GM19328 (cell line): ENCODE measurements at regions not wholly inside any gene's neighbourhood (a gene's known extent, or its start where the extent isn't known, plus 50 kb on each side); places are given as distances from the start of the nearest gene placed in this dataset.

ENCODE experiments used
- ATAC-seq: cut with Tn5 transposase; IDR thresholded peaks from one replicate; pipeline ENCODE4 v1.9.1; 2021; ENCODE audit warnings: mild to moderate bottlenecking, moderate library complexity; ENCODE audit not compliant: unreplicated experiment

- no peak for ATAC-seq
Observed at GRCh38 chr9:16304301-16304700, 566.2 kb downstream of the BNC2 start.

GRCh38 chr9:16306586-16306985 lies 563.9 kb downstream of the BNC2 start:
- ATAC-seq = no peak

DNA sequence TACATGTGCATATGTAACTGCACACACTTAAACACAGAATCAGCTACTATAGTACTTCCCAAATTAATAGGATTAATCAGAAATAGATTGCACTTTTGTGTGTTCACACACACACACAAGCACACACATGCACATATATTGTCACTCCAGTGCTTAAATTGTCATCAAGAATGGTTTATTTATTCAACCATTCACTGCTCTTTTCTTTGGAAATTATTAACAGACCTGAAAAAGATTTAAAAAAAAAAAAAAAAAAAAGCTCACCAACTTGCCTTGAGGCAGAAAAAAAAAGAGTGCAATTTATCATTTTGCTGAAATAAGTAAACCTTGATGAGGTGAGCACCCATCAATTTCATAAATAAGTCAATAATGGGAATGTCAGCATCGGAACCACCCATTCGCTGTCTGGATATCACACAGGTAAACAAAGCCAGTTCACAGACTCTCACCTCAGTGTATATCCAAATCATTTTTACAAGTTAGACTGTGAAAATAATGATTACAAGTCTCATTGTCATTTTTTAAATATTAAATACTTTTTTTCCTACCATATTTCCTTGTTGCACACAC lies 562.8 kb downstream of the BNC2 start:
- ATAC-seq = no peak

- ATAC-seq = no peak
Observed at GRCh38 chr9:16308645-16309044, 561.8 kb downstream of the BNC2 start.

GRCh38 chr9:16309082-16309468 lies 561.4 kb downstream of the BNC2 start:
- no peak for ATAC-seq

DNA sequence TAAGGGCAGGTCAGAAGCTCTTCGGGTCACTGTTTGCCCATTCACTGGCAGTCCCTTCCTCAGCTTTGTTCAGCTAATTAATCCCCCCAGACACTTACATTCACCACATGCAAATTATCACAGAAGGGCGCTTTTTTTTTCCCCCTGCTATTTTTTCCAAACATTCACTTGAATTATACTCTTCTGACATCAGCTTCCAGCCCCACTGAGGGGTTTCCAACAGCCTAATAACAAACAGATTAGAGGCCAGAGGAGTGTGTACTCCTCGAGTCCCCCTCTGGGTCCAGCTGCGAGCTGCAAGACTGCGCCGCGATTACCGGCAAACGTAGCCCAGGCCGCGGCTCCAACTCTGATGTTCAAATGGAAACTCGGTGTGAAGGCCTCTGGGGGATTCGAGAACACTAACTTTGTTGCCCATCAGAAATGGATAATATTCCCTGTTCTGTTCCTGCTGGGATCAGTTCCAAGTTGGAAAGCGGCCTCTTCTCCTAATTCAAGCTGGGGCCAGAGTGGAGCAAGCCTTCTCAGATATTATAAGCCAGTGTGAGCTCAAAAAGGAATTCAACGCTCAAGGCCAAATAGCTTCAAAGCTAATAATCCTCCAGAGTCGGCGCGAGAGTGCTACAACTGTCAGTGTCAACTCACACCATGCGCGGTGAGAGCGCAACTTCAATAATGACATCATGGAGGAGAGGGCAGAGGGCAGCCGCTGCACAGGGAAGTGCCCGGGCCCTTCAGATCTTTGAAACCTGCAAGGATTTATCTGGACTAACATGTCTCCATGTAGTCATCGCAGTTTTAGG lies 560.8 kb downstream of the BNC2 start:
- no peak for ATAC-seq

- ATAC-seq = no peak
Observed at GRCh38 chr9:16310278-16311110, 560.0 kb downstream of the BNC2 start.

DNA sequence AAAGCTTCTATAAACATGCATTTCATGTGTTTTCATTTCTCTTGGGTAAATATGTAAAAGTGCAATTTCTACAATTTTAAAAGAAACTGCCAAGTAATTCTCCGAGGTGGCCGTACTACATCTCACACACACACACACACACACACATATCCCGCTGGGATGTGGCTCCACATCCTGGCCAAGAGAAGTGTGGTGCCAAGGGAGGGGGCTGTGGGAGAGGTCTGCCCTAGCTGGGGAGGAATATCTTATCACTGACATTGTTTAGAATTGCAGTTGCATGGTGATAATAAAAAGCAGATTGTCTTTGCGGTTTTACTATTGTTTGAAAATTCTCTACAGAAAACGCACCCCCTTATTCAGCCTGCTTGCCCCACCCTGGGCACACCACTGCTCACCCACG lies 558.4 kb downstream of the BNC2 start:
- no peak for ATAC-seq

DNA sequence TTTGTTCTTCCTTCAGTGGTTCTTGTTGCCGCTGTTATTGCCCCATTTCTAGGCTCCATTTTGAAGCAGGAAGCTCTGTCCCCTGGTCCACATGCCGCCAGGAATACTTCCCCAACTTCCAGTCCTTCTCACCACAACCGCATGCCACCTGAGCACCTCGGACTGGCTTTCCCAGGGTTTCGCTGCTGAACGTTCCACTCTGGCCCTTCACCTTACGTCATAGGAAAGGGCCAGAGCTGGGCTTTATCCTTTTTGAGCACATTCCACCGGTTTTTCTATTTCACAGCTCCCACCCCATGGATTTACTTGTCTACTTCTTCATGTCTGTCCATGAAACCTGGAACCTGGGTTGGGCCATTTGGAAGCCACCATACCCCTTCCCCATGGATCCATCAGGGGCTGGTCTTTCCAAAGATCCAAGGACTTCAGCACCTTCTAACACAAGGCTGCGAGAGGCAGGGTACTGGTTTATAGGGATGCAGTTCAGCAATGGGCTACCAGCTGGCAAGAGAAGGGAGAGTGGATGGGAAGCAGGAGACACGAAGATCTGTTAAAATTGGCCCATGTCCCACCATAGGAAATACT lies 557.4 kb downstream of the BNC2 start:
- ATAC-seq = no peak

GRCh38 chr9:16314476-16314875 lies 556.0 kb downstream of the BNC2 start:
- ATAC-seq = no peak

DNA sequence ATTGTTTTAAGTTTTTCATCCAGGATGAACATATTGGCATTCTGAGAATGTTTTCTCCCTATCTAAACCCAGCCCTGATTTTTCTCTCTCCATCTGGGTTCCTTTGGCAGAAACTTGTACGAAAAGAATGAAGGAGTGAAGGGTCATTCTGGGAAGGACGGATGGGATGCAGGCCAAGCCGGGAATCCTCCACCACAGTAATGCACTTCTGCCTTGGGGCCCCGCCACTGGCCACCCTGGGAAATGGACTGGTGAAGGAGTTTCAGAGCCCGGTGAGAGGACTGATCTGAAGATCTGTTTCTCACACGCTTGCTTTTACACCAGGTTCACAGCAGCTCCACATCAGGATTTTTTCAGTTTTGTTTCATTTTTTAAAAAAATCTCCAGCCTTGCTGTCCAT lies 554.8 kb downstream of the BNC2 start:
- no peak for ATAC-seq

GRCh38 chr9:16316456-16316855 lies 554.0 kb downstream of the BNC2 start:
- no peak for ATAC-seq

- ATAC-seq = no peak
Observed at GRCh38 chr9:16316911-16317817, 553.3 kb downstream of the BNC2 start.

GRCh38 chr9:16318516-16319060 lies 551.9 kb downstream of the BNC2 start:
- no peak for ATAC-seq

- no peak for ATAC-seq
Observed at GRCh38 chr9:16319646-16320045, 550.8 kb downstream of the BNC2 start.

DNA sequence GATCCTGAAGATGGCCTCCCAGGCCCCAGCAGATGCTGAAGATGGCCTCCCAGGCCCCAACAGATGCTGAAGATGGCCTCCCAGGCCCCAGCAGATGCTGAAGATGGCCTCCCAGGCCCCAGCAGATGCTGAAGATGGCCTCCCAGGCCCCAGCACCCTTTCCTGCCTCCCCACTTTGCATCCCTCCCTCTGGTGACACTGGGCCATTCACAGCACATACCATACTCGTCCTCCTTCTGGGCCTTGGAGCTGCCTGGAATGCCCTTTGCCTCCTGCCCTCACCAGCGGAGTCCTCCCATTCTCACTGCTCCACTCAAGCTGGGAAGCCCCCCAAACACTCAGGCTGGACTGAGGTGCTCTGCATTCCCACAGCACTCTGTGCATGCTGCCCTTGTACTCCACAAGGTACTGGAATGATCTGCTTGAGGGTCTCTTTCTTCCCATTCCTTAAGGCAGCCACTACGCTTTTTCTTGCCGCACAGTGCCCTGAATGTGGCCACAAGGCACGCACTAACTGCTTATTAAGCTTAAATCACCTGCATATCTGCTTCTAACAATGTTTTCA lies 550.0 kb downstream of the BNC2 start:
- no peak for ATAC-seq

DNA sequence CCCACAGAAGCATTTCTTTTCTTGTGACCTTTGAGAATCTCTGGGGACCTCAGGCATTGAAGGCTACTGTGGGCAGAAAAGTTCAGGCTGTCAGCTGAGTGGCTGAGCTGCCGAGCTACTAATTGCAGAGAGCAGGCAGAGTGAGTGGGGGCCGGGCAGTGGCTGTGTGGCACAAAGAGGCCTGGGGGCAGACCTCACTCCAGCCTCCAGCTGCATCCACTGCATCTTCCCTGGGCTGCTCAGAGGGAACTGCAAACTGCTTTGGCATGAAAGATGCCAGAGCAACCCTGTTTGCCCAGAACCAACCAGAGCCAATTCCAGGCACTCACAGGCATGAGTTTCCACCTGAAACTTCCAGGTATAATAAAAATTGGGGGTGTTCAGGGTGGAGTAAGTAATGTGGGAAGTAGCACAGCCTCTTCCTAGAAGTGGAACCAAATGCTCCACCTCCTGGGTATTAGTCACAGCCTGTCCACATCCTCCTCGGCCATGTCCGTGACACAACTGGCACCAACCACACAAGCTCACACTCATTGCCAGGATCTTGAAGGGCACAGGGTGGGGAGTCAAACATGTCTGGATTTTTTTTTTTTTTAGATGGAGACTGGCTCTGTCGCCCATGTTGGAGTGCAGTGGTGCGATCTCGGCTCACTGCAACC lies 548.9 kb downstream of the BNC2 start:
- no peak for ATAC-seq

DNA sequence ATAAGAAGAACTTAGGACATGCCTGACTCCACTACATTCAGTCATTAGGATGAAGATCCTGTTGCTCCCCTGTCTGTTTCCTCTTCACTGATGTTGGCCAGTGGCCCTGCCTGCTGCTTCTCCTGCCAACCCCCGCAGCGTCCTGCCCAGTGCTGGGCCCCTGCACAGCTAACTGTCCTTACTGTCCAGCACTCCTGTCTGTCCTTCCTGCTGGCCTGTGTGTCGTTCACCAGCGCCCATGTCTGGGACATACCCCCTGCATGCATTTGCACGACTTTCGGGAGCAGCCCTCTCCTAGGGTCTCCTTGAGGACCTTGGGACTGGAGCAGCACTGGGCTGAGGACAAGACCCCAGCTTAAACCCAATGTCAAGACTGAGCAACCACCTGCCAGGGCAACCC lies 547.6 kb downstream of the BNC2 start:
- ATAC-seq = no peak

DNA sequence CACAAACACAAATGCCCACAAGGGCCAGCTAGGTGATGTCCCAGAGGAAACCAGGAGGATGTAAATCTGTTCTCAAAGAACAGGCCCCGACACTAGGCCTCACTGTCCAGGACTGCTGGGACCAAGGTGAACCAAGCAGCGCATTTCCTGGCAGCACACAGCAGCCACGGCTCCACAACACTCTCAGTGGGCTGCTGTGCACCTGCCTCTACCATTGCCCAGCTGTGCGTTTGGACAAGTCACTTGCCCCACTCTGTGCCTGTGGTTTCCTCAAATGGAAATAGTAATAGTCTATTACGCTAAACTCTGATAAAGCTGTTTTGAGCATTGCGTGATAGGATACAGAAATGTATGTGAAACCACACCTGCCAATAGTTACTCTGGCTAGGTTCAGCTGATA lies 544.5 kb downstream of the BNC2 start:
- no peak for ATAC-seq
